ENCODE measurements at regions not wholly inside any gene's neighbourhood (a gene's known extent, or its start where the extent isn't known, plus 50 kb on each side); places are given as distances from the start of the nearest gene placed in this dataset.
"Not testable (repeated sequence)": the region's sequence is repeated elsewhere in the genome, so short reads cannot be mapped to it uniquely, and the experiment has no call there.

DNA sequence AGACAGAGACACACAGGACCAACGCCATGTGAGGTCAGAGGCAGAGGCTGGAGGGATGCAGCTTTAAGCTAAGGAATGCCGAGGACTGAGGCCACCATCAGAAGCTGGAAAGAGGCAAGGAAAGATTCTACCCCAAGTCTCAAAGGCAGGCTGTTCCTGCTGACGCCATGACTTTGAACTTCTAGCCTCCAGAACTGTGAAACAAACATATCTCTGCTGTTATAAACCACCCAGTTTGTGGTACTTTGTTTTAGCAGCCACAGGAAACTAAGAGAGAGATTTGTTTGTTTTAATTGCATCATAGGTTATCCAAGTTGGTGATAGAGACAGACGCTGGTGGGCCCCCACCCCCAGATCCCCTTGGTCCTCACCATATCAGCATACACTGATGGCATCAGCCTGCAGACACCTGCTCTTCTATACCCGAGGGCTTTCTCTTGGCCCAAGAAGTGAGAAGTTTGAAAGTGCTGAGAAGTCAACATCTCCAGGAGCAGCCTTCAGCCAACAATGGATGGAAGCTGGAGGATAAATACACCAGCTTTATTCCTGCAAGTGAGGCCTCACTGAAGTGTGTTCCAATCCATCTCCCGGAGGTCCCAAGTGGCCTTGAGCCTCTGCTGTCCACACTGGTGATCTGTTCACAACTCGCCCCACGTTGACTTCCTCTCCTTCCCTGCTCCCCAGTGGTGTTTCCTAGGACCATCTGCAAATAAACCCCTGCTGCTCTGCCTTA is 154.7 kb downstream of the BTBD3 start:
- DNase-seq (ENCODE audit: low spot score) = no peak

DNA sequence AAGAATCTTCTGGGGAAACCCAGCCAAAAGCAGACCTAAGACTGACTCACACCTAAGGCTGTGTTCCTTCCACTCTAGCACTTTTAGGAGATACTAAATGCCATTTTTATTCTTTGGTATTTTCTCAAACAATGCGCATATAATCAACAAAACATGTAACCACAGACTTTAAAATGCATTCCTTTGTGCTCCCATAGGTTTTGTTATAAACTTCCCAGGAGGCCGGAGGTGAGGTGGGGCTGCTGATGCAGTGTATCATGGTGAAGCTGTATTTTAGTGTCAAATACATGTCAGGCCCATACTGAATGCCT is 155.2 kb downstream of the BTBD3 start:
- DNase-seq (ENCODE audit: low spot score) = no peak

DNA sequence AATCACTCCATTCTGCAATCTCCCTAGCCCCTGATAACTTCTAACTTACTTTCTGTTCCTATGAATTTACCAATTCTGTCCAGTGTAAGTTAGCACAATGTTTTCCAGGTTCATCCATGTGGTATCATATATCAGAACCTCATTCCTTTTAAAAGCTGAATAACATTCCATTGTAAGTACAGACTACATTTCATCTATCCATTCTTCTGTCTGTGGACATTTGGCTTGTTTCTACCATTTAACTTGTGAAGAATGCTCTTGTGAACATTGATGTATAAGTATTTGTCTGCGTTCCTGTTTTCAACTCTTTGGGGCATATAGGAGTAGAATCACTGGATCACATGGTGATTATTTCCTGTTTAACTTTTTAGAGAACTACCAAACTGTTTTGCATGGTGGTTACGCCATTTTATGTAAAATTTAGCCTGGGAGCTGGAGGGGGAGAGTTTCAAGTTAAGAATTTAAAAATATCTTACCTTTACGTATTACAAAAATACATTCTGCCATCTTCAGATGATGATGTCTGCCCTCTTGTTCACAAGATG is 156.5 kb downstream of the BTBD3 start:
- DNase-seq (ENCODE audit: low spot score) = no peak

DNA sequence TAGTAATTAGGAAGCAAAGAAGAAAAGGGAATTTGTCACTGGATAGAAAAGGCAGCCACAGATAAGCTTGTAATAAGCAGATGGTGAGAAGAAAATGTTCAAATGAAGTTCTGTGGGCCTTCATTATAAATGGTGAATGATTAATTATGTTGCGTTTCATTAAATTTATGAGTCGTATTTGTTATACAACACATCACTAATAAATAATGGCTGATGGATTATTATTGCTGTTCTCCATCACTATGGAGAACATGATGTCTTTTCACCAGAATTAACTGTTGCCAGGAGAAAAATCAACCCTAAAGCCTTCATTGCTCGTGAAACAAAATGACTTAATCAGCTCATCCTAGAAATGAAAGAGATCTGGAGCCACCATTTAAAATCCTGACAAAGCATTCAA is 158.5 kb downstream of the BTBD3 start:
- no peak for DNase-seq (ENCODE audit: low spot score)

DNA sequence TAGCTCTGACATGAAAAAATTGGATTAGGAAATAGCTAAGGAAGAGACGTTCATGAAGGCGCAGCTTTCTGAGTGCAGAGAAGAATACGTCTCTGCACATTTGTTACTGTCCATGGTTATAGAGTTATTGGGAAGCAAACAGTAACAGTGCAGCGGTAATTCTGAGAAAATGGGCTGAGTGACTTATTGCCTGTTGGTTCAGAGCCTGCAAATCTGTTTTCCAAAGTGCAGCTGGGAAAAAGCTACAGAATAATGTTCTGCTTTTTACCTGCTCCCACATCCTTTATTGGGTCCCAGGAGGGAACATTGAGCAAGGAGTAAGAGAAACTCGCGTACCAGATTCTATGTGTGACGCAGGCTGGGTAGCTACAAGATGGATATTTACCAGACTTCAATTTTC is 160.2 kb downstream of the BTBD3 start:
- DNase-seq (ENCODE audit: low spot score) = no peak

DNA sequence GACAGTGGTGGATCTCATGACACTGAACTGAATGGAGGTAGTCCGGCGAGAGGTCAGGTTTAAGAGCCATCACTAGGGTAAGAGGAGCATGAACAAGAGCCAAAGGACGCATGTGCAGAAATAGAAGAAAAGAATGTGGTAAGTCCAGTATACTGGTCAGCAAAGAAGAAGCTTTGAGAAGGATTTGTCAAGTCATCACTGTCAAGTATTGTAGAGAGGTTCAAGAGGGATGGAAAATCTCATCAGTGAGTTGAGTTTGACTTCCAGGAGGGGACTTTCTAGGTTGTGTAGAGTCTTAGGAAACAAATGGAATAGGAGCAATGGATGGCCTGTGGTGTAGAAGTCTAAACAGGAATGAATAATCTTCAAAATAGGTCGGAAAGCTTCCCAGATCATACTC is 161.8 kb downstream of the BTBD3 start:
- DNase-seq (ENCODE audit: low spot score) = no peak

DNA sequence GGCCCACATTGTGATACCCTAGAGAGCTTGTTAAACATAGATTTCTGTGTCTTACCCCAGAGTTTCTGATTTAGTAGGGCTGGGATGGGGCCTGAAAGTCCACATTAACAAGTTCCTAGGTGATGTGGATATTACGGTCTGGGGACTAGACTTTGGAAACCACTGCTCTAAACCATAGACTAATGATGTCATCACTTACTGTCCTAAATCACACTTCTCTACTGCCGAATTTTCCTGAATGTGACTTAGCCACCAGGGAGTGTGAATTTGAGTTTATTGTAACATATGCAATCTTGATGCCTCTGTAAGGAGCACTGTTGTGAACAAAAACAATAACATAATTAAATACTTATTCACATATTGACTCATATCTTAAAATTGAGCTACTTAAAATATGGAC is 165.6 kb downstream of the BTBD3 start:
- no peak for DNase-seq (ENCODE audit: low spot score)

DNA sequence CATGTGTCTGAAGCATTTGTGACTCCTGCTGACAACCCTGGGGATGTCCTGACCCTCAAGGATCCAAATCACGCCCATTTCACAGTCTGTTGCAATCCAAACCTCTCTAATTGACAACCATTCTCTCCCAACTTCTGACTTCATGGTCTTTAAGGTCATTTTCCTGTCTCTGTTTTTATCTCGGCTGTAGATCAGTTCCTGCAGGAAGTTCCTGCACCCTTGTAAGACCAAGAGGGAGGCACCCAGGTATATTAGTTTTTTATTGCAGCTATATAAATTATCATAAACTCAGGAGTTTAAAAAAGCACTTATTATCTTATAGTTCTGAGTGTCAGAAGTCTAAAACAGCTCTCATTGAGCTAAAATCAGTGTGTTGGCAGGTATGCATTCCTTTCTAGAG is 166.8 kb downstream of the BTBD3 start:
- DNase-seq (ENCODE audit: low spot score) = no peak

DNA sequence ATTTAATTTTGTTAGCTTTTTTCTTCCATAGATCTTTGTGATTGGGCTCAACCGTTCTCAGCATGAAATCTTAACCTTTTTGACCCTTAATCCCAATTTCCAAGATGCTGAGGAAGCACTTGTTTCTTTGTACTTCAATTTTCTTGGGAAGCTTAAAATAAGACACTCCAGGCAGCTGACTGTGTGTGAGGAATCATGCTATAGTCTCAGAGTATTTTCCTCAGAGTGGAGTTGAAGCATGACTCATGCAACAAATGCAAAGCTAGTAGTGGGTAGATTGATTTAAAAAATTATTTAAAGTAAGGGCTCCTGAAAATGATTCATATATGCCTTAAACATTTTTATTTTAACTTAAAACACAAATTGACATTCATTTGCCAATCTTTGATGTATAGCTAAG is 168.7 kb downstream of the BTBD3 start:
- no peak for DNase-seq (ENCODE audit: low spot score)

DNA sequence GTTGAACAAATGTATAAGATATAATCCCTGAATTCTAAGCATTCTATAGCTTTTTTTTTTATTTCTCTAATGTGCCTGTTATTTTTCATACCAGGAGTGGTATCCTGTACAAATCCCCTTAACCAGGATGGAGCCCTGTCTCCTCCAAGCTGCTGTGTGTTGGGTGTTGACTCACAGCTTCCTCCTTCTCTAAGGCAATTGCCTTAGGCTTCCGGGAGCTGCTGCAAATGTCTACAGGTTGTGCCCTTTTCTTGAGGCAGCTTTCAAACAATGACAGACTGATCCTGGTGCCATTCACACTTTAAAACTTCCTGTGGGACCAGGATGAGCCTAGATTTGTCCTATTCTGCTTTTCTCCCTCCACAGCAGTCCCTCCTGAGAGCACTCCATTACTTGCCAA is 173.2 kb downstream of the BTBD3 start:
- no peak for DNase-seq (ENCODE audit: low spot score)

DNA sequence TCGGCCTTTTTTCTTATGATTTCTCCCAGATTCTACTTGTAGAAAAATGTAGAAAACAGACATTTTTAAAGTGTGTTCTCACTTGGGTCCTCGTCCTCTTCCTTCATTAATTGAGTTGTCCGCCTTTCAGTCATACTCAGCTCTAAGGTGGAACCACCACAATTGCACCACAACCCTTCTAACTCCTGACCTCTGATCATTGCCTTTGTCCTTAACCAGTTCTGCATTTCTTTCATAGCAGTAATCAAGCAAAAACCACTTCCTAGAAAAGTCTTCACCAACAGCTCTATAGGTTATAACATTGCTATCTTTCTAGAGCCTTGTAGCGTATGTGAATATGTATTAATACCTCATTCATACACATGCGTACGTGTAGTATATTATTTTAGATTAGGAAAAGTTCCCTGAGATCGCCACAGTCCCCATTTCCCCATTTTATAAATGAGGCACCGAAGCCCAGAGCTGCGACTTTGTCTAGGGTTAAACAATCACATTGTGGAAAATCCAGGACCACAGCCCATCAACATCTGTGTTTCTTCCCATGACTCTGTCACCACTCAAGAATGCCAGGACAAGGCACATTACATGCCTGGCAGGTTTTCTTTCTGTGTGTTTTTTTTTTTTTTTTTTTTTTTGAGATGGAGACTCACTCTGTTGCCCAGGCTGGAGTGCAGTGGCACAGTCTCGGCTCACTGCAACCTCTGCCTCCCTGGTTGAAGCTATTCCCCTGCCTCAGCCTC is 175.5 kb downstream of the BTBD3 start:
- DNase-seq (ENCODE audit: low spot score) = no peak

DNA sequence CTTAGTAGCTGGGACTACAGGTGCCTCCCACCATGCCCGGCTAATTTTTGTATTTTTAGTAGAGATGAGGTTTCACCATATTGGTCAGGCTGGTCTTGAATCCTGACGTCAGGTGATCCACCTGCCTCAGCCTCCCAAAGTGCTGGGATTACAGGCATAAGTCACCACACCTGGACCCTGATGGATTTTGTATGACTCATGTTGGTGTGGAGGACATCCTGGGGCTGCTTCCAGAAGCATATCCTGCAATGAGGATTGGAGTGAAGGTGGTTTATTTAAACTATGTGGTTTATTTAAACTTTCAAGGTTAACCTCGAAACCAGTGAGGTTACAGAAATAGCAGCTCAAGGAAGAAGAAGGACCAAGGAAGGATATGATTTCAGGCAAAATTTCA is 176.1 kb downstream of the BTBD3 start:
- DNase-seq (ENCODE audit: low spot score) = not testable (repeated sequence)

DNA sequence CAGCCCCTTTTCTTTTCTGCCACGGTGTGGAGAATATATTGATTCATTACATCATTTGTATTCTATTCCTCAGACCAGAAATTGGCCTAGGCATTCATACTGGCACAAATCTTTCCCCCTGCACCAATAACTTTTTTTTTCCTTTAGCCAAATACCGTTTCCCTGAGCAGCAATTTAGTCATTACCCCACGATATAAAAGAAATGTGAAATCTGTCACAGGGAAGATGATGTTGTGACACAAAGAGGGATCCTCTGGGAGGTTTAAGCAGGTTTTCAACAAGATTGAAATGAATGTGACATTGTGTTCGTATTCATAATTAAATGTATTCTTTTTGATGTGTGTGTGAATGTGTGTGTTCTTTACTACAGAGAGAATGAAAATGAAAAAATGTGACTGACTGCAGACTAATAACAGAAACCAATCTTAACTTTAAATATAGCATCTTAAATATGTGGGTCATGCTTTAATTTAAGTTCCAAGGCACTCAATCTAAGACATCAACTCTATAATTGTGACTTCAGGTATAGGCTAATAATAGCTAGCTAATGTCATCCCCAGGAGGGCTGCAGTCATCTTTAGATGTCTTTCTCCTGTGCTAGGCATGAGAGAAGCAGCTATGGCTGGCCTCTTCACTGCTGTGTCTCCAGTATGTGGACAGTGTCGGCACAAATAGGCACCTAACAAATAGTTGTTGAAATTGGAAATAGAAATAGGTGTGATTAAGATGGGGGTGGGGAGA is 177.7 kb downstream of the BTBD3 start:
- DNase-seq (ENCODE audit: low spot score) = no peak

DNA sequence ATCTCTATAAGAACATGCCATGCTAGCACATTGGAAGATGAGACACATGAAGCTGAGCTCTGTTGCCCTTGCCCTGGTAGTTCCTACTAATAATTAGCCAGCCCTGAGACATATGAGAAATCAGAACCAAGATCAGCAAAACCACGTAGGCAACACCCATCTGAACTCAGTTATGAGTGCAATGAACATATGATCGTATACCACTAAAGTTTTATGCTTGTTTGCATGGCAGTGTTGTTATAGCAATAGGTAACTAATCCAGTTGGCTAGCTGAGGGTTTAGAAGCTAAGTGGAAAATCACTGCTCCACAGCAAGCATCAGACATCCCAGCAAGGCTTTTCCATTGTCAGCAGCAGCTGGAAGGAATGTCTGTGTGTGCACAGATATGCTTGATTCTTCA is 180.7 kb downstream of the BTBD3 start:
- DNase-seq (ENCODE audit: low spot score) = no peak

DNA sequence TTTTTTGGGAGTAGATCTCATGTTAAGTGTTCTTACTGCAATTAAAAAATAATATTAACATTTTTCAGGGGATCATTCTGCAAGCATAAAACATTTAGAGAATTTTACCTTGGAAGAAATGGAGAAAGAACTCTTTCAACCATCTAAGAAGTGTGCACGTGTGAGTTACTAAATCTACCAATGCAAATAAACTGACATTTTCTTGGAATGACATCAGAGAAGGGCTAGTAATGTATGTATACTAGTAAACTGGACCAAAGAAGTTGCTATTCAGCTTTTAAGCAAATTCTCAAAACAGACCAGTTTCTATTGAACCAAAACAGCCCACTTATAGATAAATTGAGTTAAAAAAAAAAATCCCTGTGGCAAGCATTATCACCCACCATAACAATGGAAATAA is 191.2 kb downstream of the BTBD3 start:
- no peak for DNase-seq (ENCODE audit: low spot score)

DNA sequence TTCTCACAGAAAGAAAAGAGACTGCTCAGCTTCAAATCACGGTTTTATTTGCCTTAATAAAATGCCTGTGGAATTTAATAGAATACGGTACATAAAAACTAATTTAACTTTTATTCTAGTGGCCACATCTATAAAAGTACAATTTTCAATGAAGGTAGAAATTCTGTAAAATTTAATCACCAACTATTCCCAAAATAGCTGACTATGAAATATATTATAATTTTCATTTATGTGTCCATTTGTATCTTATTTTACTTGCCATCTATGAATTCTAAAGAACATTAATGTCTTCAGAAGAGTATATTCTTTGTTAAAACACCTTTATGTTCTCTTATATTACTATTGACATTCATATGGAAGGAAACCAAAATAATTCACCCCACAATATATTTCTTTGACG is 192.6 kb downstream of the BTBD3 start:
- DNase-seq (ENCODE audit: low spot score) = no peak

DNA sequence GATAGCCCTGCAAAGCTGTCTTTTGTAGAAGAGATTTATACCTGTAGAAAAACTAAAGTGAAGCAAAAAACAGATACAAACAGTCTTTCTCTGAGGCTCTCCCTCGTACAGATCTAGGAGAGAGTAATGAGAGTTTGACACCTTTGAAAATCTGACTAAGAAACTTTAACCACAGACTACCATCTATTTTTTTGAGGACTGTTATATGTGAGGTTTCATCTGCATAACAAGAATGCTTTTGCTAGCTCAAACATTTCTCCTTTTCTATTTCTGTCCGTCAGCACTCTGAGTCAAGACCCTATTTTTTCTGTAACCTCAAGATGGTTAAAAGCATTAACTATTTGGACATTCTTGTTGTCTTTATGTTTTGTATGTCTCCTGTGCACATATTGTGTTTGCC is 193.0 kb downstream of the BTBD3 start:
- DNase-seq (ENCODE audit: low spot score) = no peak

DNA sequence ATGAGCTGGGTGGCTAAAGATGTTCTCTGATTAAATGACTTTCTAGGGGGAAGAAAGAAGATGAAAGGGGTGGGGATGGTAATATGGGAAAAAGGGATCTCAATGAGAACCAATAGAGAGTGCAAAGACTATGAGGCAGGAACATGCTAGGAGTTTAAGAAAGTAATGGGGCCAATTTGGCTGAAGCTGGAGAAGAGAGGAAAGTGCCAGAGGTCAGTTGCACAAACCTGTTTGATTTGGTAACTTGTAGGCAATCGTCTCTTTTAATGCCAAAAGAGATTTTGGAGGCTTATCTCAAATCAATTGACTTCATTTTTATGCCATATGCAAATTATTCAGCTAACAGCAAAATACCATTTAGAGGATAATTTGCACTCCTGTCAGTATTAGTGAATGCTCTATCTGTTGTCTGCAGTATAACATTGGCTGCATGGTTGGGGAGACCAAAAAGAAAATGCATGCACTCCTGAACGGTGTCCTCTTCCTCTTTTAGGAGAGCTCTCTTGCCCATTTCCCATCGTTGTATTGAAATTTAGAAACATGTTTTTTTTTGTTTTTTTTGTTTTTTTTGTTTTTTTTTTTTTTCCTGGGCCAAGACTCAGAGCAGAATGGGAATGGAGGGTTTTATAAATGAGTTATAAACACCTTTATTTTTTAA is 193.9 kb downstream of the BTBD3 start:
- no peak for DNase-seq (ENCODE audit: low spot score)

DNA sequence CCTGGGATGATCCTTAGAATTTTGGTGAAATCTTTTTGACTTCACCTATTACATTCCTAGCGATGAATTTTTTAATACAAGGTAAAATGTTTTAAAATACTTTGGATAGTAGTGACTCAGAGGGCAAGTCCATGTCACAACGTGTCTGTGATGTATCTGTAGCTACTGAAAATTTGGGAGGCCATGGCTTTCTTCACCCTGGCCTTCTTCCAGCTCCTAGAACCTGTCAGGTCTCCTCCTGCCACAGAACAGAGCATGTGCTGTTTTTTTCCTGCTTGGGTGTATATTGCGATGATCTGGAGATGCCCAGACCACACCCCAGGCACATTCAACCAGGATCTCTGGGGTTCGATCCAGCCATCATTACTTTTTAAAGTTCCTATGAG is 194.4 kb downstream of the BTBD3 start:
- no peak for DNase-seq (ENCODE audit: low spot score)

DNA sequence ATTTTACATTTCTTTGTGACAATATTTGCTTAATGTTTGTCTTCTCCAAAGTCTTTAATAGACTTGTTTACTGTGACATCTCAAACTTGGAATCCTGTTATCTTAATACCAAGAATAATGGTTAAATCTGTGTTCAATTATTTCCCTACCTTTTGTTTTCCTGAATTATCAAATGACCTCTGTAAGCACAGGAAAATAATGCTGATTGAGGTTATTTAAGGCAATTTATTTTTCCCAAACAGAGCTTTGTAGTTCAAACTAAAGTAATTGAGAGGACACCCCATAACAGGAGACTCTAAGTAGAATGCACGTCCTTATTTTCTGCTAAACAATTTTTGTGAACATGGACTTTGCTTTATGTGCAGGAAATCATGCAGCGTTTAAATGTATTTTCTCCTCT is 195.0 kb downstream of the BTBD3 start:
- no peak for DNase-seq (ENCODE audit: low spot score)

DNA sequence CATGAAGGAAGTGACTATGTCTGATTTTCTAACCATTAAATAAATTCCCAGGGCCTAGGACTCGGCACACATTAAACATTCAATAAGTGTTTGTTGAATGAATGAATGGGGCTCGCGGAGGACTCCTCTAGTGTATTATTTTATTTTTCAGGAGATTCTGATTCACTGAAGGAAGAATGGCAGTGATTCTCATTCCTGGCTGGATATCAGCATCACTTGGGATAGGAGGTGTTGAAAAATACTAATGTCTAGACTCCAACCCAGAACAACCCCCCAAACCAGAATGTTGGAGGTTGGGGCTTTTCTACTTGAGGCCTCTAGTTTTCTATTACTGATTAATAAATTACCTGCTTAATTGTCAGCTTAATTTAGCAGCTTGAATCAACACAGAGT is 195.4 kb downstream of the BTBD3 start:
- no peak for DNase-seq (ENCODE audit: low spot score)

DNA sequence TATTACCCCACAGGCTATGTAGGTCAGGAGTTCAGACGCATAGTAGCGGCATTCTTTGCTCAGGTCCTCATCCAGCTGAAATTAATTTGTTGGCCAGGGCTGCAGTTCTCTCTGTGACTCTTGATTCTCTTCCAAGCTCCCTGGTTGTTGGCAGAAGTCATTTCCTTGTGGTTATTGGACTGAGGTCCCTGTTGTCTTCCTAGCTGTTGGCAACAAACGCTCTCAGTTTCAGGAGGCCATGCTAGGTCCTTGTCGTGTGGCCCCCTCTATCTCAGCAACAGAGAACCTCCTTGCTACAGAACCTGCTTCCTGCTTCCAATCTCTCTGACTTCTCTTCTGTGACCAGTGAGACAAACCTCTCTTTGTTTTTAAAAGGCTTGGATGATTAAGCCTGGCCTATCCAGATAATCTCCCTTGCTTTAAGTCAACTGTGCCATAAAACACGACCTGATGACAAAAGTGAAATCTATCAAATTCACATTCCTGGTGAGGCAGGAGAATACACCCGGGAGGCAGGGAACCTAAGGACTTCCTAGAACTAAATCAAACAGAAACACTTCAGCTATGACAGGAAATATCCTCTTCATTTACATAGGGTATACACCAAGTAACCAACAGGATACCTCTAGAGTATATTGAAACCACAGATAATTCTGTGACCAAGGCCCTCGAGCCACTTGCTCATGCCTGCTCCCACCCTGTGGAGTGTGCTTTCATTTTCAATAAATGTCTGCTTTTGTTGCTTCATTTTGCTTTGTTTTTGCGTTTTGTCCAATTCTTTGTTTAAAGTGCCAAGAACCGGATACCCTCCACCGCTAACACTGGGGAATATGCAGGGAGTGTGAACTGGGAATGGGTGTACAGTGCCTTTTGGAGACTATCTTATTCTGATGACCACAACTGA is 196.0 kb downstream of the BTBD3 start:
- no peak for DNase-seq (ENCODE audit: low spot score)
